Fibroblast of lung (primary cell): ENCODE measurements at regions not wholly inside any gene's neighbourhood (a gene's known extent, or its start where the extent isn't known, plus 50 kb on each side); places are given as distances from the start of the nearest gene placed in this dataset.

Source experiments
- DNase-seq, 2 donors: peaks; one replicate each; pipeline versions ENCODE4 v3.0.0 to v3.0.0-alpha.2; 2010; ENCODE audit warnings: low read depth in 2 of 2
- H2AFZ ChIP-seq: 2 replicates; pipeline ENCODE4 v1.5.1; 2012; ENCODE audit warnings: low read length, control low read depth, inconsistent platforms
- H3K27ac ChIP-seq: 2 replicates; pipeline ENCODE4 v1.5.1; 2011; ENCODE audit warnings: low read length, control low read depth; ENCODE audit not compliant: insufficient read depth
- H3K27me3 ChIP-seq: 2 replicates; pipeline ENCODE4 v1.5.1; 2011; ENCODE audit warnings: mild to moderate bottlenecking, low read length; ENCODE audit not compliant: control insufficient read depth, insufficient read depth
- H3K36me3 ChIP-seq: 2 replicates; pipeline ENCODE4 v1.5.1; 2011; ENCODE audit warnings: low read length; ENCODE audit not compliant: control insufficient read depth, insufficient read depth
- H3K4me1 ChIP-seq: 2 replicates; pipeline ENCODE4 v1.5.1; 2011; ENCODE audit warnings: low read length; ENCODE audit not compliant: control insufficient read depth, insufficient read depth; ENCODE audit errors: extremely low read depth
- H3K4me2 ChIP-seq: 2 replicates; pipeline ENCODE4 v1.5.1; 2011; ENCODE audit warnings: low read length, control low read depth; ENCODE audit not compliant: insufficient read depth; ENCODE audit errors: extremely low read depth
- H3K4me3 ChIP-seq, 4 experiments: fragments of 200-600 bp in 1 of 4; sonication (generic) in 1 of 4; replicated peaks in 1 of 4; 2 replicates each; pipeline ENCODE4 v1.5.1; 2011 to 2016; ENCODE audit warnings: low read length in 4 of 4, low read depth in 3 of 4, mild to moderate bottlenecking in 3 of 4, control low read depth in 2 of 4, inconsistent platforms in 1 of 4, mixed read lengths in 1 of 4; ENCODE audit not compliant: insufficient read depth in 1 of 4; ENCODE audit errors: control extremely low read depth in 1 of 4
- H3K79me2 ChIP-seq: 2 replicates; pipeline ENCODE4 v1.5.1; 2012; ENCODE audit warnings: mild to moderate bottlenecking, low read length, inconsistent platforms; ENCODE audit not compliant: control insufficient read depth, insufficient read depth
- H3K9ac ChIP-seq: 2 replicates; pipeline ENCODE4 v1.5.1; 2011; ENCODE audit warnings: mild to moderate bottlenecking, low read length, control low read depth; ENCODE audit not compliant: insufficient read depth
- H3K9me3 ChIP-seq: 2 replicates; pipeline ENCODE4 v1.5.1; 2012; ENCODE audit warnings: low read depth, low read length; ENCODE audit not compliant: control insufficient read depth, insufficient read depth
- H4K20me1 ChIP-seq: 2 replicates; pipeline ENCODE4 v1.5.1; 2011; ENCODE audit warnings: low read length; ENCODE audit not compliant: control insufficient read depth, insufficient read depth; ENCODE audit errors: extremely low read depth
- EZH2 ChIP-seq: IDR thresholded peaks from 2 replicates; pipeline ENCODE4 v1.5.1; 2012; ENCODE audit warnings: low read length, control low read depth, mild to moderate bottlenecking; ENCODE audit errors: missing control alignments
- TF ChIP-seq, protein P1 (sequence below), 2 donors: IDR thresholded peaks in 1 of 2; conservative IDR thresholded peaks in 1 of 2; 1 replicate in 1 of 2; 2 replicates in 1 of 2; pipeline ENCODE4 v1.5.1; 2011 to 2012; ENCODE audit warnings: low read length in 2 of 2, control low read depth in 1 of 2, inconsistent platforms in 1 of 2, low read depth in 1 of 2, mild to moderate bottlenecking in 1 of 2

DNA sequence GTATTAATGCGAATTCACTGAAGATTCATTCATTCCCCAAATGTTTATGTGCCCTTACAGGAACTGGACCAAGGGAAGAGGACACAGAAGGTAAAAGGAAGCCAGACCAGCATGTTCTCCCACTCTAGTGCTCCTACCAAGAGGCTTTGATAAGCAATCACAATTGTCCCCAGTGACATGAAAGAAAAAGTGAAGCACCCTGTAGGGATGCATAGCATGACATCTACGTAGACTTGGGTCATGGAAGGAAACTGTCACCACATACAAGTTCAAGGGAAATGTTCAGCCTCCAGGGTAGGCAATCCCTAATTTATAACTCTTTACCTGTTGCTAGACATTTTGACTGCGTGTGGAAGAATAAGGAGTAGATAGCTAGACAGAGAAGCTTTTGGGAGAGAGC lies 348.6 kb upstream of the MCTP2 start:
- no peaks in the 10 kb centered on the region for H3K36me3 ChIP-seq
- H3K4me1 ChIP-seq = no peaks in the 10 kb centered on the region
- H3K27me3 ChIP-seq = no peaks in the 10 kb centered on the region
- no peaks in the 10 kb centered on the region for H4K20me1 ChIP-seq
- H3K9me3 ChIP-seq = no peaks in the 10 kb centered on the region
- no peak overlapping the region for H3K9ac ChIP-seq
- H2AFZ ChIP-seq = no peak overlapping the region
- no peak overlapping the region for H3K27ac ChIP-seq
- TF ChIP-seq EZH2 = no peak
- DNase-seq = no peak
- no peak overlapping the region for H3K4me2 ChIP-seq
- H3K4me3 ChIP-seq = no peak overlapping the region
- no peaks in the 10 kb centered on the region for H3K79me2 ChIP-seq

GRCh38 chr15:93882141-93882540 lies 349.2 kb upstream of the MCTP2 start:
- no peak for DNase-seq
- Histone ChIP-seq H3K4me2 (no peak overlapping the region), H3K9me3 (no peaks in the 10 kb centered on the region), H3K4me1 (no peaks in the 10 kb centered on the region), H4K20me1 (no peaks in the 10 kb centered on the region), H3K79me2 (no peaks in the 10 kb centered on the region), H3K4me3 (no peak overlapping the region), H3K27ac (no peak overlapping the region), H3K36me3 (no peaks in the 10 kb centered on the region), H3K9ac (no peak overlapping the region), H3K27me3 (no peaks in the 10 kb centered on the region), H2AFZ (no peak overlapping the region)
- TF ChIP-seq, protein P1, sequence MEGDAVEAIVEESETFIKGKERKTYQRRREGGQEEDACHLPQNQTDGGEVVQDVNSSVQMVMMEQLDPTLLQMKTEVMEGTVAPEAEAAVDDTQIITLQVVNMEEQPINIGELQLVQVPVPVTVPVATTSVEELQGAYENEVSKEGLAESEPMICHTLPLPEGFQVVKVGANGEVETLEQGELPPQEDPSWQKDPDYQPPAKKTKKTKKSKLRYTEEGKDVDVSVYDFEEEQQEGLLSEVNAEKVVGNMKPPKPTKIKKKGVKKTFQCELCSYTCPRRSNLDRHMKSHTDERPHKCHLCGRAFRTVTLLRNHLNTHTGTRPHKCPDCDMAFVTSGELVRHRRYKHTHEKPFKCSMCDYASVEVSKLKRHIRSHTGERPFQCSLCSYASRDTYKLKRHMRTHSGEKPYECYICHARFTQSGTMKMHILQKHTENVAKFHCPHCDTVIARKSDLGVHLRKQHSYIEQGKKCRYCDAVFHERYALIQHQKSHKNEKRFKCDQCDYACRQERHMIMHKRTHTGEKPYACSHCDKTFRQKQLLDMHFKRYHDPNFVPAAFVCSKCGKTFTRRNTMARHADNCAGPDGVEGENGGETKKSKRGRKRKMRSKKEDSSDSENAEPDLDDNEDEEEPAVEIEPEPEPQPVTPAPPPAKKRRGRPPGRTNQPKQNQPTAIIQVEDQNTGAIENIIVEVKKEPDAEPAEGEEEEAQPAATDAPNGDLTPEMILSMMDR (conservative IDR thresholded peaks at IDR 0.05 in 1 of 2, IDR thresholded peaks at IDR 0.05 in 1 of 2; ENCODE audit: low read depth in 1 of 2, low read length in 2 of 2) = no peak
- no peak for TF ChIP-seq EZH2

- no peaks in the 10 kb centered on the region for H4K20me1 ChIP-seq
- H3K9me3 ChIP-seq = no peaks in the 10 kb centered on the region
- no peak overlapping the region for H3K9ac ChIP-seq
- no peak overlapping the region for H3K4me3 ChIP-seq
- no peak overlapping the region for H2AFZ ChIP-seq
- H3K27ac ChIP-seq = no peak overlapping the region
- H3K36me3 ChIP-seq = no peaks in the 10 kb centered on the region
- DNase-seq = no peak
- no peak for TF ChIP-seq EZH2
- TF ChIP-seq, protein P1 (conservative IDR thresholded peaks at IDR 0.05 in 1 of 2, IDR thresholded peaks at IDR 0.05 in 1 of 2; ENCODE audit: low read depth in 1 of 2, low read length in 2 of 2) = no peak
- H3K4me2 ChIP-seq = no peak overlapping the region
- H3K27me3 ChIP-seq = no peaks in the 10 kb centered on the region
- H3K79me2 ChIP-seq = no peaks in the 10 kb centered on the region
- H3K4me1 ChIP-seq = no peaks in the 10 kb centered on the region
Measured at GRCh38 chr15:93881310-93881709, 350.1 kb upstream of the MCTP2 start.
